Liver (tissue), 8 donors: ENCODE measurements at regions not wholly inside any gene's neighbourhood (a gene's known extent, or its start where the extent isn't known, plus 50 kb on each side); places are given as distances from the start of the nearest gene placed in this dataset.

Experiments
- DNase-seq: peaks from one replicate; pipeline ENCODE4 v3.0.0-alpha.2; 2017; ENCODE audit warnings: low spot score
- H3K27ac ChIP-seq, 2 donors: one replicate each; pipeline ENCODE4 v1.7.0; 2013; ENCODE audit warnings: inconsistent platforms in 2 of 2, low read length in 2 of 2, control low read depth in 1 of 2, low read depth in 1 of 2, mild to moderate bottlenecking in 1 of 2
- H3K27me3 ChIP-seq, 4 donors: one replicate each; pipeline versions ENCODE4 v1.6.1 to v1.7.0; 2013; ENCODE audit warnings: low read length in 3 of 4, inconsistent platforms in 1 of 4, mild to moderate bottlenecking in 1 of 4, moderate library complexity in 1 of 4; ENCODE audit not compliant: control insufficient read depth in 4 of 4, insufficient read depth in 4 of 4
- H3K36me3 ChIP-seq, 4 donors: one replicate each; pipeline versions ENCODE4 v1.6.1 to v1.7.0; 2013; ENCODE audit warnings: low read length in 3 of 4, mild to moderate bottlenecking in 3 of 4, low read depth in 1 of 4, moderate library complexity in 1 of 4; ENCODE audit not compliant: control insufficient read depth in 4 of 4, insufficient read depth in 3 of 4
- H3K4me1 ChIP-seq, 4 donors: one replicate each; pipeline versions ENCODE4 v1.6.1 to v1.7.0; 2013; ENCODE audit warnings: low read length in 3 of 4, mild to moderate bottlenecking in 3 of 4, moderate library complexity in 1 of 4; ENCODE audit not compliant: control insufficient read depth in 4 of 4, insufficient read depth in 4 of 4
- H3K4me3 ChIP-seq, 3 donors: one replicate each; pipeline versions ENCODE4 v1.6.1 to v1.7.0; 2013; ENCODE audit warnings: low read length in 3 of 3, control low read depth in 1 of 3, low read depth in 1 of 3, mild to moderate bottlenecking in 1 of 3
- H3K9ac ChIP-seq, 2 donors: one replicate each; pipeline ENCODE4 v1.7.0; 2013; ENCODE audit warnings: low read length in 2 of 2, mild to moderate bottlenecking in 2 of 2, moderate library complexity in 2 of 2, control low read depth in 1 of 2, low read depth in 1 of 2
- H3K9me3 ChIP-seq, 4 donors: one replicate each; pipeline versions ENCODE4 v1.6.1 to v1.7.0; 2013; ENCODE audit warnings: low read length in 3 of 4; ENCODE audit not compliant: control insufficient read depth in 4 of 4
- ATF3 ChIP-seq: IDR thresholded peaks from 2 replicates; pipeline ENCODE4 v1.6.1; 2016; ENCODE audit warnings: antibody characterized with exemption
- CTCF ChIP-seq: fragments of 150-350 bp; IDR thresholded peaks from 2 replicates; pipeline ENCODE4 v1.5.1; 2017; ENCODE audit warnings: improper control_type of control experiment, low read depth, low read length; ENCODE audit not compliant: missing input control
- FOXA1 ChIP-seq: IDR thresholded peaks from 2 replicates; pipeline ENCODE4 v1.6.1; 2016; ENCODE audit warnings: antibody characterized with exemption
- FOXA2 ChIP-seq: IDR thresholded peaks from 2 replicates; pipeline ENCODE4 v1.6.1; 2016; ENCODE audit warnings: antibody characterized with exemption
- GABPA ChIP-seq, 2 donors: IDR thresholded peaks in 1 of 2; conservative IDR thresholded peaks in 1 of 2; 2 replicates each; pipeline ENCODE4 v1.6.1; 2016; ENCODE audit warnings: antibody characterized with exemption in 2 of 2, mild to moderate bottlenecking in 1 of 2, moderate library complexity in 1 of 2
- HNF4A ChIP-seq, 2 donors: conservative IDR thresholded peaks; 2 replicates each; pipeline ENCODE4 v1.6.1; 2016; ENCODE audit warnings: antibody characterized with exemption in 2 of 2, mild to moderate bottlenecking in 2 of 2
- JUND ChIP-seq, 2 donors: IDR thresholded peaks; 2 replicates each; pipeline ENCODE4 v1.6.1; 2016; ENCODE audit warnings: antibody characterized with exemption in 2 of 2
- NR2F2 ChIP-seq: IDR thresholded peaks from 2 replicates; pipeline ENCODE4 v1.6.1; 2016; ENCODE audit warnings: antibody characterized with exemption
- REST ChIP-seq: IDR thresholded peaks from 2 replicates; pipeline ENCODE4 v1.6.1; 2016; ENCODE audit warnings: antibody characterized with exemption, mild to moderate bottlenecking
- RXRA ChIP-seq, 2 donors: IDR thresholded peaks; 2 replicates each; pipeline ENCODE4 v1.6.1; 2017 to 2018; ENCODE audit warnings: antibody characterized with exemption in 2 of 2, mild to moderate bottlenecking in 1 of 2
- SP1 ChIP-seq: IDR thresholded peaks from 2 replicates; pipeline ENCODE4 v1.6.1; 2018; ENCODE audit warnings: antibody characterized with exemption, mild to moderate bottlenecking
- TAF1 ChIP-seq: conservative IDR thresholded peaks from 2 replicates; pipeline ENCODE4 v1.6.1; 2016; ENCODE audit warnings: antibody characterized with exemption, mild to moderate bottlenecking
- YY1 ChIP-seq: IDR thresholded peaks from 2 replicates; pipeline ENCODE4 v1.6.1; 2016; ENCODE audit warnings: antibody characterized with exemption, mild to moderate bottlenecking
- ZBTB33 ChIP-seq: IDR thresholded peaks from 2 replicates; pipeline ENCODE4 v1.6.1; 2016; ENCODE audit warnings: antibody characterized with exemption
- WGBS: extraction: QIAGEN DNeasy Blood & Tissue Kit; methylation state at CpG from one replicate; pipeline ENCODE4 v1.1.7; 2013; 5-methylcytosine and 5-hydroxymethylcytosine counted together
- donor health status: healthy.
- donor health status: healthy.
- donor health status: healthy.
- donor health status: healthy.
- donor health status: healthy.

GRCh38 chr2:17252258-17252657 lies 266.0 kb downstream of the RAD51AP2 start:
- Histone ChIP-seq H3K36me3 (no peaks in the 10 kb centered on the region), H3K27me3 (no peaks in the 10 kb centered on the region), H3K4me1 (no peaks in the 10 kb centered on the region), H3K9me3 (no peaks in the 10 kb centered on the region), H3K9ac (no peak overlapping the region), H3K27ac (no peak overlapping the region), H3K4me3 (no peak overlapping the region)
- no peak for DNase-seq
- 78% methylated on average over 4 of the region's 4 CpGs for WGBS
- no peak for TF ChIP-seq RXRA (IDR thresholded peaks at IDR 0.05)
- no peak for TF ChIP-seq ATF3
- no peak for TF ChIP-seq ZBTB33
- no peak for TF ChIP-seq REST
- TF ChIP-seq GABPA (IDR thresholded peaks at IDR 0.05 in 1 of 2, conservative IDR thresholded peaks at IDR 0.05 in 1 of 2), result no peak
- no peak for TF ChIP-seq JUND (IDR thresholded peaks at IDR 0.05)
- TF ChIP-seq SP1, result no peak
- no peak for TF ChIP-seq HNF4A (conservative IDR thresholded peaks at IDR 0.05)
- no peak for TF ChIP-seq FOXA1
- no peak for TF ChIP-seq YY1
- TF ChIP-seq CTCF, result no peak
- no peak for TF ChIP-seq NR2F2
- no peak for TF ChIP-seq TAF1
- no peak for TF ChIP-seq FOXA2

GRCh38 chr2:17251171-17251570 lies 267.1 kb downstream of the RAD51AP2 start:
- Histone ChIP-seq H3K9ac (no peak overlapping the region), H3K36me3 (no peaks in the 10 kb centered on the region), H3K27ac (no peak overlapping the region), H3K4me1 (no peaks in the 10 kb centered on the region), H3K27me3 (no peaks in the 10 kb centered on the region), H3K9me3 (no peaks in the 10 kb centered on the region), H3K4me3 (no peak overlapping the region)
- WGBS, result 84% methylated on average over 5 of the region's 5 CpGs
- DNase-seq, result no peak
- no peak for TF ChIP-seq REST
- TF ChIP-seq TAF1, result no peak
- no peak for TF ChIP-seq ZBTB33
- TF ChIP-seq RXRA (IDR thresholded peaks at IDR 0.05), result no peak
